Esophagus squamous epithelium (tissue), 4 donors: ENCODE measurements at regions not wholly inside any gene's neighbourhood (a gene's known extent, or its start where the extent isn't known, plus 50 kb on each side); places are given as distances from the start of the nearest gene placed in this dataset.

Source experiments
- POLR2A ChIP-seq, 4 donors: fragments of 450-650 bp; IDR thresholded peaks; one replicate each; pipeline ENCODE4 v1.6.1; 2017; ENCODE audit warnings: antibody characterized with exemption in 4 of 4, mild to moderate bottlenecking in 4 of 4, moderate library complexity in 3 of 4
- TF ChIP-seq, protein P1 (sequence below), 6 experiments: fragments of 450-650 bp in 4 of 6; fragments of 200-600 bp in 2 of 6; sonication (generic) in 2 of 6; IDR thresholded peaks; one replicate each; pipeline ENCODE4 v1.5.1; 2016 to 2019; ENCODE audit warnings: antibody characterized with exemption in 6 of 6, mild to moderate bottlenecking in 4 of 6, moderate library complexity in 4 of 6

DNA sequence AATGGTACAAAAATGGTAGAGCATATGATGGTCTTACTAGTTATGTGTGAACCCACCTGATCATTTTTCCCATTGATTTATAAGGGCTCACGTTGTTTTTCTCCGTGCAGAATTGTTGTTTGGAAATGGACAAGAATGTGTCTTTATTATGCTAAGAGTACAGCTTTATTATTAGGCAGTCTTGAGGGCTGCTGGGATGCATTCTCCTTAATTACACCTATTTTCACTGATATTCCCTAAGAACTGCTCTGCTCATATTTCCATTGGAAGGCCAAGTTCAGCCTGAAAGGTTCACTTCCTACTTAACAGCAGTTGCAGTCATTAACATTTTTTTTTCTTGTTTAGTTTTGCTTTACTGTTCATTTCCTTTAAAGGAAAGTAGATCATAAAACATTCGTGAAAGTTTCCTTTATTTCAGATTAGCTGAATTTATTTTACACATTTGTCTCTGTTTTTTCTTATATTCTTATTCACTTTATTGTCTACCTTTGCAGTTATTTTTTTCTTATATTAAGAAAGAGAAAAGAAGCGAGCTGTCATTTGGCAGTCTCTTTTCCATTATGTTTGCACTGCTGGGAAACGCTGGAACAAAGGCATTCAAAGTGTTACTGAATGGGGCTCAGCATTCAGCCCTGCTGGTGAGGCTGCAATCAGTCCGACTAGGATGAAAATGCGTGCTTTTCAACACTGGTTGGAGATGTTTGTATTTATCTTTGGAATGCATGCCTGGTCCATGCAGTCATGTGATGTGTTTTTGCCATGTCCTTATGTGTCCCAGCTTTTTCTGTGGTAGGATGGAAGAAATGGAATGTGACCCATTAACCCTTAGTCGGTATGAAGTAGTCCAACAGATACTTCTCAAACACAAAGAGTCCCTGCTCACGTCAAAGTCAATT, 602.7 kb upstream of the ZNF608 start:
- TF ChIP-seq, protein P1, sequence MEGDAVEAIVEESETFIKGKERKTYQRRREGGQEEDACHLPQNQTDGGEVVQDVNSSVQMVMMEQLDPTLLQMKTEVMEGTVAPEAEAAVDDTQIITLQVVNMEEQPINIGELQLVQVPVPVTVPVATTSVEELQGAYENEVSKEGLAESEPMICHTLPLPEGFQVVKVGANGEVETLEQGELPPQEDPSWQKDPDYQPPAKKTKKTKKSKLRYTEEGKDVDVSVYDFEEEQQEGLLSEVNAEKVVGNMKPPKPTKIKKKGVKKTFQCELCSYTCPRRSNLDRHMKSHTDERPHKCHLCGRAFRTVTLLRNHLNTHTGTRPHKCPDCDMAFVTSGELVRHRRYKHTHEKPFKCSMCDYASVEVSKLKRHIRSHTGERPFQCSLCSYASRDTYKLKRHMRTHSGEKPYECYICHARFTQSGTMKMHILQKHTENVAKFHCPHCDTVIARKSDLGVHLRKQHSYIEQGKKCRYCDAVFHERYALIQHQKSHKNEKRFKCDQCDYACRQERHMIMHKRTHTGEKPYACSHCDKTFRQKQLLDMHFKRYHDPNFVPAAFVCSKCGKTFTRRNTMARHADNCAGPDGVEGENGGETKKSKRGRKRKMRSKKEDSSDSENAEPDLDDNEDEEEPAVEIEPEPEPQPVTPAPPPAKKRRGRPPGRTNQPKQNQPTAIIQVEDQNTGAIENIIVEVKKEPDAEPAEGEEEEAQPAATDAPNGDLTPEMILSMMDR (IDR thresholded peaks at IDR 0.05) = no peak
- no peak for TF ChIP-seq POLR2A (IDR thresholded peaks at IDR 0.05)
